Bronchial epithelial cell (primary cell): ENCODE measurements at regions not wholly inside any gene's neighbourhood (a gene's known extent, or its start where the extent isn't known, plus 50 kb on each side); places are given as distances from the start of the nearest gene placed in this dataset.

Source experiments
- DNase-seq: peaks from one replicate; pipeline ENCODE4 v3.0.0-alpha.2; 2010; ENCODE audit warnings: low read depth
- FAIRE-seq: peaks from 2 replicates; lab custom pipeline; 2011; peaks lifted over from hg19 to GRCh38; lab: Jason Lieb, UNC
- H3K27me3 ChIP-seq: 2 replicates; pipeline ENCODE4 v1.5.1; 2011; ENCODE audit warnings: low read length; ENCODE audit not compliant: control insufficient read depth, insufficient read depth
- H3K36me3 ChIP-seq: 2 replicates; pipeline ENCODE4 v1.5.1; 2011; ENCODE audit warnings: low read length; ENCODE audit not compliant: control insufficient read depth, insufficient read depth
- H3K4me3 ChIP-seq: 2 replicates; pipeline ENCODE4 v1.5.1; 2011; ENCODE audit warnings: mild to moderate bottlenecking, low read depth, low read length, control low read depth
- TF ChIP-seq, protein P1 (sequence below): IDR thresholded peaks from 2 replicates; pipeline ENCODE4 v1.5.1; 2011; ENCODE audit warnings: mild to moderate bottlenecking, moderate library complexity, low read length, control low read depth, inconsistent platforms; ENCODE audit not compliant: insufficient read depth, severe bottlenecking

DNA sequence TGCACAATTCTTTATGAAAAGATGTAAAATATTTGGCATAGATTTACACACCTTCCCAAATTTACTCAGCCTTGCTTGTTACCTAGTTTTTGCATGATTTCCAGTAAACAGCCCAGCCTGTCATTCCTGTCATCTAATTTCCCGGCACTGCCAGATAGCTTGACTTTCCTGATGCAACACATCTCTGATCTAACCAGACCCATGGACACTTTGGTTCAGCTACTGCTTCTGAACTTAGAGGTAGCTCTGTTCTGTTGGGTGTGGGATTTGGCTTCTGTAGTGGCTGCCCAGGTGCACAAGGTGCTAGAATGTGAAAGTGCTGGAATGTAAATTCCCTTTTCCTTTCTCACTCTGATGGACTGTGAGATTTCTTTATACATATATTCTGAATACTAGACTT, 1033.5 kb downstream of the SLITRK1 start:
- no peak for DNase-seq
- Histone ChIP-seq H3K27me3 (no peaks in the 10 kb centered on the region), H3K36me3 (no peaks in the 10 kb centered on the region), H3K4me3 (no peak overlapping the region)
- no peak for FAIRE-seq
- TF ChIP-seq, protein P1, sequence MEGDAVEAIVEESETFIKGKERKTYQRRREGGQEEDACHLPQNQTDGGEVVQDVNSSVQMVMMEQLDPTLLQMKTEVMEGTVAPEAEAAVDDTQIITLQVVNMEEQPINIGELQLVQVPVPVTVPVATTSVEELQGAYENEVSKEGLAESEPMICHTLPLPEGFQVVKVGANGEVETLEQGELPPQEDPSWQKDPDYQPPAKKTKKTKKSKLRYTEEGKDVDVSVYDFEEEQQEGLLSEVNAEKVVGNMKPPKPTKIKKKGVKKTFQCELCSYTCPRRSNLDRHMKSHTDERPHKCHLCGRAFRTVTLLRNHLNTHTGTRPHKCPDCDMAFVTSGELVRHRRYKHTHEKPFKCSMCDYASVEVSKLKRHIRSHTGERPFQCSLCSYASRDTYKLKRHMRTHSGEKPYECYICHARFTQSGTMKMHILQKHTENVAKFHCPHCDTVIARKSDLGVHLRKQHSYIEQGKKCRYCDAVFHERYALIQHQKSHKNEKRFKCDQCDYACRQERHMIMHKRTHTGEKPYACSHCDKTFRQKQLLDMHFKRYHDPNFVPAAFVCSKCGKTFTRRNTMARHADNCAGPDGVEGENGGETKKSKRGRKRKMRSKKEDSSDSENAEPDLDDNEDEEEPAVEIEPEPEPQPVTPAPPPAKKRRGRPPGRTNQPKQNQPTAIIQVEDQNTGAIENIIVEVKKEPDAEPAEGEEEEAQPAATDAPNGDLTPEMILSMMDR: no peak

DNA sequence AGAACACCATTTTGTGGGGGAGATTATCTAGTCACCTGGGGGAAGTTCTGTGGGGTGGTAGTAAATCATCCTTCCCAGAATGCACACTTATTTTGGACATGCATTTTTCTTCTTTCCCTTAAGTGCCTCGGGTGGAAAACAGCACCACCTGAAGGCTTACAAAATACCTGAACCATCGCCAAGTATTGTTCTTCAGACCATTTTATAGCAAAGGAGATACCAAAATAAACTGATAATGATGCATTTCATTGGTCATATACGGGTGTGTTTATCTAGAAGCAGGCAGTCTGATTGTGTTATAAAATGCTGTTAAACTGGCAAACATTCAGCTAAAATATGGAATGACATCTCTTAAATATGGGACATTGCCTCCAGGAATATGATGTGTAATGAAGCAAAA, 1034.7 kb downstream of the SLITRK1 start:
- FAIRE-seq: no peak
- TF ChIP-seq, protein P1: no peak

DNA sequence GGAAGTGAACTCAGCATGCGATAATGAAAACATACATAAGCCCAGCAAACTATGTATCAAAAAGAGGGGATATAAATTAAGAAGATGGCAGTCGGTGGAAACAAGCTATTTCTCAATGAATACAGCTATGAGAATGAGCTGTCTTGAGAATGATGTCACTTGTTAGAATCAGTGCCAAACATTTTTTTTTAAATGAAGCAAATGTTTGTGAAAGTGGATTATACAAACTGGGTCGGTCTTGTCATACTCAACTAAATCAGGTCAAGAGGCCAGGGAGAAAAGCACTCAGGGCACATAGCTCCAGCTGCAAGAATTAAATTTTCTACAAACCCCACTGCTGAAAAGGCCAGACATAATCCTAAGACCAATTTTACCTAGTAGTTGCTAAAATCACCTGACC, 1048.4 kb downstream of the SLITRK1 start:
- FAIRE-seq (no peak), DNase-seq (peak; percentile 2)
- TF ChIP-seq, protein P1: no peak
- no peaks in the 10 kb centered on the region for H3K36me3 ChIP-seq
- no peaks in the 10 kb centered on the region for H3K27me3 ChIP-seq
- no peak overlapping the region for H3K4me3 ChIP-seq

More for the DNA sequence above, 1034.7 kb downstream of the SLITRK1 start:
- H3K27me3 ChIP-seq: no peaks in the 10 kb centered on the region
- DNase-seq: no peak
- H3K4me3 ChIP-seq: no peak overlapping the region
- no peaks in the 10 kb centered on the region for H3K36me3 ChIP-seq

DNA sequence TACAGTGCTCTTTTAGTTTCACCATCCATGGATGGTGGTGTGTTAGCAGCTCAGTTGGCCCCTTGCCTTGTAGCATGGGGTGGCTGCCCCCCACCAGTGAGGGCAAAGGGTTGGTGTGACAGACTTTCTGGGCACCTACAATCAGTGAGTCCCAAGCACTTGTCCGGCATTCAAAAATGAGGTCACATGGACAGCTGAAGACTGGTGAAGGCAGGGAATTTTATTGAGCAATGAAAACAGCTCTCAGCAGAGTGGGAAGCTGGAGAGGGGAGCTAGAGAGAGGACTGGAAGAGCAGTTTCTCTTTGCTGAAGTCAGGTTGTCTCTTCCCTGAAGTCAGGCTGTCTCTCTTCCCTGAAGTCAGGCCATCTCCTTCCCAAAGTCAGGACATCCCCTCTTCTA, 1053.2 kb downstream of the SLITRK1 start:
- TF ChIP-seq, protein P1: no peak
- Histone ChIP-seq H3K27me3 (no peaks in the 10 kb centered on the region), H3K4me3 (no peak overlapping the region), H3K36me3 (no peaks in the 10 kb centered on the region)
- FAIRE-seq (peak; percentile 52), DNase-seq (no peak)

DNA sequence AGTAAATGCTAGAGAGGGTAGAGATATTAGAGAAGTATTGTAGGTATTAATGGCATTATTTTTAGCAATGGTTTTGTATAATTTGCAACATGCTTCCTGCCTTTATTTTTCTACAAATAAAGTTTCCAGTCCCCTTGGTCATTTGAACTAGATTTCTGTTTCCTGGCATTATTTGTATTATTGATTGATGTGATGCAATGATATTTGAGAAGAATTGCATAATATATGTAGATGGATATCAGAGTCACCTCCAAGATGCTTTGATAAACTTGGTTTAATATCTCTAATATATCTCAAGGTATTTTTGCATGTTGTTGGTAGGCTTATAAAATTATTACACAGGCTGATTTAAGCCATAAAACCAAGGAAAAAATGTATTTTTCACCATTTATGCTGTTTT, 1054.5 kb downstream of the SLITRK1 start:
- H3K27me3 ChIP-seq: no peaks in the 10 kb centered on the region
- DNase-seq (no peak), FAIRE-seq (no peak)
- TF ChIP-seq, protein P1: no peak
- H3K4me3 ChIP-seq: no peak overlapping the region
- H3K36me3 ChIP-seq: no peaks in the 10 kb centered on the region

DNA sequence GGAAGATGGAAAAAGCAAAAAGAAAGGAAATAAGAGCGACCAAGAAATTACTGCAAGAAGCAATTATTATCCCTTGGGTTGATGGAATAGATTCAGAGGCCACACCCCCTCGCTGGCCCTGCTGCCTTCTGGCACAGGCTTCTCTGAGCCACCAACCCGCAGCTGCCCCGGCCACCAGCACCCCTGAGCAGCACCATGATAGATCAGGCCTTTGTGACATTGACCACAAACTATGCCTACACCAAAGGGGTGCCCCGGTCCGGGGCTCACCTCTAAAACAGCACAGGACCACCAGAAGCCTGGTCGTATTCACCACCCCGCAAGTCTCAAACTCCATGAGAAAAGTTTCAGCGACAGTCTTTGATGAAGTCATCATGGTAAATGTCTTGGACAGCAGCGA, 1059.3 kb downstream of the SLITRK1 start:
- TF ChIP-seq, protein P1: no peak
- DNase-seq (no peak), FAIRE-seq (peak; percentile 60)
- H3K27me3 ChIP-seq: no peaks in the 10 kb centered on the region
- no peaks in the 10 kb centered on the region for H3K36me3 ChIP-seq
- H3K4me3 ChIP-seq: no peak overlapping the region
